Chondrocyte (in vitro differentiated cells): ENCODE measurements at regions not wholly inside any gene's neighbourhood (a gene's known extent, or its start where the extent isn't known, plus 50 kb on each side); places are given as distances from the start of the nearest gene placed in this dataset.

Experiments used
- DNase-seq: peaks from one replicate; pipeline ENCODE4 v3.0.0; 2021; ENCODE audit warnings: mixed read lengths, low spot score
- H3K27ac Mint-ChIP-seq: one replicate; pipeline ENCODE4 v1.8.0; 2021; ENCODE audit warnings: mild to moderate bottlenecking, moderate library complexity, mixed read lengths; ENCODE audit not compliant: unreplicated experiment
- H3K27me3 Mint-ChIP-seq: 2 replicates; pipeline ENCODE4 v1.8.0; 2021; ENCODE audit warnings: low read depth, mixed read lengths
- H3K36me3 Mint-ChIP-seq: 2 replicates; pipeline ENCODE4 v1.8.0; 2021; ENCODE audit warnings: low read depth, mixed read lengths
- H3K4me1 Mint-ChIP-seq: 2 replicates; pipeline ENCODE4 v1.8.0; 2021; ENCODE audit warnings: low read depth, mild to moderate bottlenecking, mixed read lengths
- H3K4me3 Mint-ChIP-seq: one replicate; pipeline ENCODE4 v1.8.0; 2021; ENCODE audit warnings: mild to moderate bottlenecking, moderate library complexity, mixed read lengths; ENCODE audit not compliant: unreplicated experiment
- H3K9me3 Mint-ChIP-seq: 2 replicates; pipeline ENCODE4 v1.8.0; 2021; ENCODE audit warnings: low read depth, mixed read lengths
- CTCF ChIP-seq: fragments of 200-600 bp; sonication (generic); IDR thresholded peaks from 2 replicates; pipeline ENCODE4 v1.5.0; 2021; ENCODE audit warnings: antibody characterized with exemption, mild to moderate bottlenecking, moderate library complexity

GRCh38 chr2:215617060-215617824, 181.4 kb upstream of the FN1 start:
- peaks cover 4% of the 10 kb centered on the region for H3K36me3 Mint-ChIP-seq
- no peak overlapping the region for H3K27ac Mint-ChIP-seq
- H3K4me1 Mint-ChIP-seq, result peaks cover 80% of the 10 kb centered on the region
- H3K4me3 Mint-ChIP-seq, result no peak overlapping the region
- no peaks in the 10 kb centered on the region for H3K27me3 Mint-ChIP-seq
- peaks cover 9% of the 10 kb centered on the region for H3K9me3 Mint-ChIP-seq
- DNase-seq, result no peak
- no peak for TF ChIP-seq CTCF

GRCh38 chr2:215615803-215616174, 179.9 kb upstream of the FN1 start:
- Mint-ChIP-seq H3K27ac (peak overlapping the region; percentile 75), H3K27me3 (no peaks in the 10 kb centered on the region), H3K4me3 (no peak overlapping the region), H3K4me1 (peaks cover 71% of the 10 kb centered on the region), H3K9me3 (peaks cover 6% of the 10 kb centered on the region), H3K36me3 (peaks cover 5% of the 10 kb centered on the region)
- DNase-seq, result no peak
- no peak for TF ChIP-seq CTCF

GRCh38 chr2:215615067-215615802, 179.4 kb upstream of the FN1 start:
- Mint-ChIP-seq H3K27ac (peak overlapping the region; percentile 75), H3K9me3 (peaks cover 8% of the 10 kb centered on the region), H3K27me3 (no peaks in the 10 kb centered on the region), H3K4me3 (no peak overlapping the region), H3K4me1 (peaks cover 69% of the 10 kb centered on the region), H3K36me3 (peaks cover 4% of the 10 kb centered on the region)
- TF ChIP-seq CTCF, result no peak
- no peak for DNase-seq

- Mint-ChIP-seq H3K4me3 (no peak overlapping the region), H3K36me3 (peaks cover 4% of the 10 kb centered on the region), H3K27me3 (no peaks in the 10 kb centered on the region), H3K27ac (no peak overlapping the region), H3K9me3 (peaks cover 8% of the 10 kb centered on the region), H3K4me1 (peaks cover 64% of the 10 kb centered on the region)
- no peak for TF ChIP-seq CTCF
- DNase-seq, result no peak
Observed at GRCh38 chr2:215614296-215614695, 178.4 kb upstream of the FN1 start.

- peaks cover 64% of the 10 kb centered on the region for H3K4me1 Mint-ChIP-seq
- TF ChIP-seq CTCF, result no peak
- no peaks in the 10 kb centered on the region for H3K27me3 Mint-ChIP-seq
- H3K9me3 Mint-ChIP-seq, result peaks cover 8% of the 10 kb centered on the region
- H3K36me3 Mint-ChIP-seq, result peaks cover 4% of the 10 kb centered on the region
- no peak overlapping the region for H3K27ac Mint-ChIP-seq
- no peak overlapping the region for H3K4me3 Mint-ChIP-seq
- DNase-seq, result no peak
Observed at GRCh38 chr2:215613888-215614287, 178.0 kb upstream of the FN1 start.
